Fibroblast of villous mesenchyme (primary cell): ENCODE measurements at regions not wholly inside any gene's neighbourhood (a gene's known extent, or its start where the extent isn't known, plus 50 kb on each side); places are given as distances from the start of the nearest gene placed in this dataset.
"Not testable (repeated sequence)": the region's sequence is repeated elsewhere in the genome, so short reads cannot be mapped to it uniquely, and the experiment has no call there.

Source experiments
- DNase-seq: peaks from one replicate; pipeline ENCODE4 v3.0.0-alpha.2; 2010; ENCODE audit warnings: low read depth
- H3K4me3 ChIP-seq: 2 replicates; pipeline ENCODE4 v1.5.1; 2011; ENCODE audit warnings: low read depth, mild to moderate bottlenecking, low read length
- TF ChIP-seq, protein P1 (sequence below): IDR thresholded peaks from 2 replicates; pipeline ENCODE4 v1.5.1; 2012; ENCODE audit warnings: low read depth, mild to moderate bottlenecking, low read length; ENCODE audit not compliant: insufficient read depth

DNA sequence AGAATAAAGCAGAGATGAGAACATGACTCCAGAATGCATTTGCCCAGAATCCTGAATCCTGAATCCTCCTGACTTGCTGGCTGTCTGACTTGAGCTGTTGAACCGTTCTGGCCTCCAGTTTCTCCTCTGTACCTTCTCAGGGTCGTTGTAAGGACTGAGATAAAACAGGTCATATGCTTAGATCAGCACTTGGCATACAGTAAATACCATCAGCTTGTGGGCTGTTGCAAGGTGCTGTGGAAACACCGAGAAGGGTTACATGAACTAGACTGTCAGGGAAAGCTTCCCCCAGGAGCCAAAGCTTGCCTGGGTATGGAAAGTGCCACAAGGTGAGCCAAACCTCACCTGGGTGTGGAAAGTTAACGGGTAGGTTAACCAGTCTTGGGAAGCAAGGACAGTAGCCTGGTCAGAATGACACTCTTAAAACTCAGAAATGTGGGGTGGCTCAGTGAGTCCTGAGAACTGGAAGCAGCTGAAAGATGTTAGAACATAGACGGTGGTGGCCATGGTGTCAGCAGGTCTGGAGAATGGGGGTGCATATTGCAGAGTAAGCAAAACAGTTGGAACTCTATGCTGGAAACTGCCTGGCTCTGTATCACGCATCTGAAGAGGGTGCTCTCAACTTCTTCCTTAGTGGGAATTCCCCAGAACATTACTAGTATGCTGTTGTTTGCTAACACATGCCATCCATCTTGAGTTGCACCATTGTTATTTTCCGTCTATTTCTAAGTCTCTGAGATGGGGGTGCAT lies 105.3 kb upstream of the DYRK2 start:
- H3K4me3 ChIP-seq, result no peak overlapping the region
- DNase-seq, result no peak
- TF ChIP-seq, protein P1, sequence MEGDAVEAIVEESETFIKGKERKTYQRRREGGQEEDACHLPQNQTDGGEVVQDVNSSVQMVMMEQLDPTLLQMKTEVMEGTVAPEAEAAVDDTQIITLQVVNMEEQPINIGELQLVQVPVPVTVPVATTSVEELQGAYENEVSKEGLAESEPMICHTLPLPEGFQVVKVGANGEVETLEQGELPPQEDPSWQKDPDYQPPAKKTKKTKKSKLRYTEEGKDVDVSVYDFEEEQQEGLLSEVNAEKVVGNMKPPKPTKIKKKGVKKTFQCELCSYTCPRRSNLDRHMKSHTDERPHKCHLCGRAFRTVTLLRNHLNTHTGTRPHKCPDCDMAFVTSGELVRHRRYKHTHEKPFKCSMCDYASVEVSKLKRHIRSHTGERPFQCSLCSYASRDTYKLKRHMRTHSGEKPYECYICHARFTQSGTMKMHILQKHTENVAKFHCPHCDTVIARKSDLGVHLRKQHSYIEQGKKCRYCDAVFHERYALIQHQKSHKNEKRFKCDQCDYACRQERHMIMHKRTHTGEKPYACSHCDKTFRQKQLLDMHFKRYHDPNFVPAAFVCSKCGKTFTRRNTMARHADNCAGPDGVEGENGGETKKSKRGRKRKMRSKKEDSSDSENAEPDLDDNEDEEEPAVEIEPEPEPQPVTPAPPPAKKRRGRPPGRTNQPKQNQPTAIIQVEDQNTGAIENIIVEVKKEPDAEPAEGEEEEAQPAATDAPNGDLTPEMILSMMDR, result no peak

DNA sequence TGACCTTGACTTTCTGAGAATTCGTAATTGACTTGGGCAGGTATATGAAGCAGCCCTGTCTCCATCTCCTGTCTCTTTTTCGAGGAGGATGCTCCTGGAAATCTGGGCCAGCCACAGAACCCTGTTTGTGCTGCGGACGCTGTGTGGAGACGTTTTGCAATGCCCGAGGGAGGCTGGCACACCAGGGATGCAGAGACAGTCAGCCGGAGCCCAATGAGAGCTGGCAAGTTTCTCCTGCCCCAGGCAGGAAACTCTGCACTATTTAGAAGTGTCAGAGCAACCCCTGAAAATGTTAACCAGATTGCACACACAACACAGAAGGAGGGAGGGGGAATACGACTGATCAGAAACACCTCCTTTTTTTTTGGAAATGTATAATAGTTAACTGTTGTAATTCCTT lies 103.2 kb upstream of the DYRK2 start:
- TF ChIP-seq, protein P1, result no peak
- DNase-seq, result no peak

DNA sequence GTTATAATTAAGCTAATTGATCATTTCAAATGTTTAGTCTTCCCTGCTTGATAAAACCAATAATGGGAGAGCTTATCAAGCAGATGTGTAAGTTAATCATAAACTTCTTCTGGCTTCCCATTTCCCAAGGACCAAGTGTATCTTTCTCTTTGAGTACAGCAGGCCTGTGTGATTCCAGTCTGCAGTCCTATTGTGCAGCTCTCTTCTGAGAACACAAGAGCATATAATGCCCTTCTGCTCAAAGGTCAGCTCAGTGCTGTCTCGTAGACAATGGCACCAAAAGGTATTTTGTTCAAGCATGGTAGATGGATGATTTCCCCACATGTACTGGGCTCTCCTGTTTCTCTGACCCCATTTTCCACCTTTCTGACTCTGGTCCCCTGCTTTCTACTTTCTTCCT lies 101.8 kb upstream of the DYRK2 start:
- DNase-seq, result no peak
- TF ChIP-seq, protein P1, result no peak
- H3K4me3 ChIP-seq, result no peak overlapping the region

More for the DNA sequence above, 103.2 kb upstream of the DYRK2 start:
- H3K4me3 ChIP-seq, result no peak overlapping the region

DNA sequence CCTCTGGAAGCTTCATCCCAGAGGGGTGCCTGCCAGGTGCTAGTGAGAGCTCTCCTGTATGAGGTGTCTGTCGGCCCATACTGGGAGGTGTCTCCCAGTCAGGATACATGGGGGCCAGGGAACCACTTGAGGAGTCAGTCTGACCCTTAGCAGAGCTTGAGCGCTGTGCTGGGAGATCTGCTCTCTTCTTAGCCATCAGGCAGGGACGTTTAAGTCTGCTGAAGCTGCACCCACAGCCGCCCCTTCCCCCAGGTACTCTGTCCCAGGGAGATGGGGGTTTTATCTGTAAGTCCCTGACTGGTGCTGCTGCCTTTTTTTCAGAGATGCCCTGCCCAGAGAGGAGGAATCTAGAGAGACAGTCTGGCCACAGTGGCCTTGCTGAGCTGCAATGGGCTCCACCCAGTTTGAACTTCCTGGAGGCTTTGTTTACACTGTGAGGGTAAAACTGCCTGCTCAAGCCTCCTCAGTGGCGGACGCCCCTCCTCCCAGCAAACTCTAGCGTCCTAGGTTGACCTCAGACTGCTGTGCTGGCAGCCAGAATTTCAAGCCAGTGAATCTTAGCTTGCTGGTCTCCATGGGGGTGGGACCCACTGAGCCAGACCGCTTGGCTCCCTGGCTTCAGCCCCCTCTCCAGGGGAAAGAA lies 93.3 kb upstream of the DYRK2 start:
- H3K4me3 ChIP-seq, result not testable (repeated sequence)
- DNase-seq, result peak; percentile 60

DNA sequence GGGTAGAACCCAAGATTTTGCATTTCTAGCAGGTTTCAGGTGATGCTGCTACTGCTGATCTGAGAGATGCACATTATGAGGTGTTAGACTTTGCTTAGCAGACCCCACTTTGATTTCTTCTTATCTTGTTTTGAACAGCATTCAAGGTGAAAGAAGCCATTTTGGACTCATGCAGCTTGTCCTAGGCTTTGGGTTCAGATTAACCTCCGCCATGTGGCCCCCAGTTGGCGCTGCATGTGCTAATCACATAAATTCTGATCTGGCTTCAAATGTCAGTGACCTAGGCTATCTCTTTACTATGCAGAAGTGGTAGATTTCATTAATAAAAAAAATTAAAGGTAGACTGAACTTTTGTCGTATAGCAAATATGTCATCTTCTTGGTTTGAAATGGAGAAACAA lies 89.8 kb upstream of the DYRK2 start:
- H3K4me3 ChIP-seq, result no peak overlapping the region
- DNase-seq, result no peak
- TF ChIP-seq, protein P1, result no peak

DNA sequence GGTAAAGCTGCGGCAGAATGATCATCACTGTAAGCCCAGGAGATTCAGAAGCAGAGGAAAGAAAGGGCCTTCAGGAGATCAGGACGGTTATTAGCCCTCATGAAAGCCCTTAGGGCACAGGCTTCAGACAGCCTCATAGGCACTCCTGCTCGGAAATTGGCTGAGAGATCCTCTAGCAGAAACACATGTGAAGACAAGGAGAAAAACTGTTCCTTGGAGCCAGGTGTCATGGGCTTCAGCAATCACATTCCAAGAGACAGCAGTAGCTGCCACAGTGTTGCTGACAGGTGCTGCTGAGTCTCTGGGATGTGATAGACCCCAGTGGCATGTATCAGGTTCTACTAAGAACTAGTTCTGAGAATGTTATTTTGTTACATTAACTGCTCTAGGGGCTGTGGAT lies 88.8 kb upstream of the DYRK2 start:
- TF ChIP-seq, protein P1, result no peak
- DNase-seq, result no peak
- H3K4me3 ChIP-seq, result no peak overlapping the region

DNA sequence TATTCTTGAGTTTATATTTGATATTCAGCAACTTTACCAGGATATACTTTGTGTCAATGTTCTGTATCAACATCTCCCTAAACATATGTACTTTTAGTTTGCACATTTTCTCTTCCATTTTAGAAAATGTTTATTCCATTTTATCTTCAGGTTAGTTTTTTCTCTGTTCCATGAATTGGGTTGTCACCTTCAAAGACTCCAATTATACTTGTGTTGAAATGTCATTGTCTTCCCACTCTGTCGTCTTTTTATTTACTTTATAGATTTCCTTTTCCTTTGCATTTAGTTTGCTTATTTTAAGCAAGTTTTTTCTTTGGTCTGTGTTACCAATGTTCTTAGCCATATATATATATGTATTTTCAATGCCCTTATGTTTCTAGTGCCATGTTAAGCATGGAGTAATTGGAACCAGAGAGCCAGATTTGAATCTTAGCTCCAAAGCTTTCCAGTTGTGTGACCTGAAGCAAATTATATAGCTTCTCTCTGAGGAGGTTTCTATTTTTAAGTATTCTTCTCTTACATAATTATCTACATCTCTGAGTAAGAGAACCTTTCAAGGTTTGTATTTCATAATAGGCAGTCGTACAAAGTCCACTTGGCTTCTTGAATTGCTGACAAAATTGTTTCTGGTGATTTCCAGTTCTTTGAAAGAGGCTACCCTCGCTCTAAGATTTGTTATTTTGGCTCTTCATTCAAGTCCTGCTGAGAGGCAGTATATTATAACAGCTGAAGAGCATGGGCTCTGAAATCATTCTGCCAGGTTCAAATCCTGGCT lies 85.8 kb upstream of the DYRK2 start:
- no peak for DNase-seq
- TF ChIP-seq, protein P1, result no peak
- no peak overlapping the region for H3K4me3 ChIP-seq
